A172 (cell line): ENCODE measurements at regions not wholly inside any gene's neighbourhood (a gene's known extent, or its start where the extent isn't known, plus 50 kb on each side); places are given as distances from the start of the nearest gene placed in this dataset.

Source experiments
- DNase-seq: peaks from one replicate; pipeline ENCODE4 v3.0.0-alpha.2; 2015; ENCODE audit warnings: low spot score

DNA sequence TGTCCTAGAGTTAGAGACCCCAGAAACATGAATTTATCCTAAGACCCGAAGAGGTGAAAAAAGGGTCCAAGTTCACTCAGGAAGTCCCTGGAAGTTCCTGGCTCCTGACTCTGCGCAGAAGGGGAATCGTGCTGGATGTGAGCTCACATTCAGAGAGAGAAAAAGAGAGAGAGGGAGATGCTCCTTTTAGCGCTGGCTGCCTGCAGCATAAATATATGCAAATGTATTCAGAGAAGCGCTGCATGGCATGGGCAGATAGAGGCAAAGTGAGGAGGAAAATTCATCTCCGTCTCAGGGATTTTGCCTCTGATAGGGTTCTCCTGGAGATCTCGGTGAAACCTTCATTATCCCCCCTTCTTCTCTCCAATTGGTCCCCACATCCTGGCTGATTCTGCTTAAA lies 517.2 kb downstream of the MN1 start:
- no peak for DNase-seq

DNA sequence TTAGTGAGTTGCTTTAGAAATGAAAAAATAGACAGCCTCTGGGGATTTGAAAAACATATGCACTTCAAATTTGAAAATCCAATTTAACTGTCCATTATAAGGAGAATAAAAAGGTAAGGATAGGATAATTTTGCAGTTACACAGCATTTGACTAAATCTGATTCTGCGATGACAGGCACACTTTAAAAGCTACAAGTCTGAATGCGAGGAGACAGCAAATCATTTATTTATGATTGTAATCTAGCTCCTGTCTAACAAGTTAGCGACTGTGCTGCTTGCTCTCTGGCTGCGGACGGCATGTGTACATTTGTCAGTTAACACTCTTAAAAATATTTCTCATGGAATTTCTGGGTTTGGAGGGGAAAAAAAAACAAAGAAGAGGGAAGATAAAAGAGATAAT lies 514.8 kb downstream of the MN1 start:
- no peak for DNase-seq

DNA sequence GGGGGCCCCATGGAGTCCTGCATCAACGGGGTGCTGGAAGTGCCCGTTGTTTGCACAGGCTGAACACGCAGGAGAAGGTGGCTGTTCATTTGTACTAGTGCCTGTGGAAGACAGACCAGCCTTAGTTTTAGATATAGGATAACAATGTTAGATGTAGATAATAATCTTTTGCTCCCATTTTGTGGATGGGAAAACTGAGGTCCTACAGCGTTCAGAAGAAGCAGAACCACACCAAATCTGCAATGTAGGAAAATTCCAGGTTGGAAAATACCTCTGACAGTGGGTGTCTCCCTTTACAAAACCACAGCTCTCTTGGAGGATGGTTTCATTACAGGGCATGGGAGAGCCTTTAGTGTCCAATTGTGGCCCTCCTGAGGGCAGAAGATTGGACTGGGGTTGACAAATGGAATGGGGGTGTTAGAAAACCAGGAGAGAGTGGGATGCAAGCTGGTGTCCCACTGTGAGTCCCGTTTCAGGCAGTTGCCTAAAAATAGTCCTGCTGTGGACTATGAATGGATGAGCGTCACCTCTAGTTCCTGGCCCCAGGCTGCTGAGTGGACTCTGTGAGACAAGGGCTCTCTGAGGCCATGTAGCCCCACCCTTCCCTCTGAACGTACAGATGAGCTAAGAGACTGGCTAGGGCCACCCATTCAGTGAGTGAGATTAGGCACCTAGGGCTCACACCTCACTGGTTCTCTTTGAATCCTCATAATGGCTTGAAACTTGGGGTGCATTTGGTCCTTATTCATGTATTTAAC lies 508.8 kb downstream of the MN1 start:
- no peak for DNase-seq

DNA sequence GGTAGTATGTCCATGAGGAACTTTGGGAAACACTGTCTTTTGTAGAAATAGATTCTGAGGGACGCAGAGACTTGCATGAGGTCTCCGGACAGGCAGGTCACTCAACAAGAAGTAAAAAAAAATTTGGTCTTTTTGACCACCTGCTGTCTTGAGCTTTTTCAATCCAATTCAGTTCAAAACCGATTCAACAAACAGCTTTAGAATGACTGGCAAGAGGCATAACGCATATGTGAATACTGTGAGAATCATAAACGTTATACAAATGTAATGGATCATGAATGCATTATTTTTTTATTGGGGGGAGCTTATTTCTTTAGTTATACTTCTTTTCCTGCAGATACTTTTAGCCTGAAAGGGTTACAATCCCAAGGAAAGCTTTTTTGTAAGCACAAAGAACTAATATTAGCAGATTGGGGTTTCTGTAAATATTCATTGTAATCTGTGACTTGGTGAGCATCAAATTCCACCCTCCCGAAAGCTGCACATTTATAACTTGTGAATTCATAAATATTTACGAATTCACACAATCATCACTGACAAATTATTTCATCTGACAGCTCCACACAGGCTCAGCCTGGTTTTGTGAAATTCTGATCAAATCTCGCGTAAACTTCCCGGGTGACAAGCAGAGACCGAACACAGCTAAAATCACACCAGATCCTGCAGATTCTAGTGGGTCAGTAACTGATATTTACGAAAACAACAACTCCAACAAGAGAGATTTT lies 507.7 kb downstream of the MN1 start:
- DNase-seq: no peak

DNA sequence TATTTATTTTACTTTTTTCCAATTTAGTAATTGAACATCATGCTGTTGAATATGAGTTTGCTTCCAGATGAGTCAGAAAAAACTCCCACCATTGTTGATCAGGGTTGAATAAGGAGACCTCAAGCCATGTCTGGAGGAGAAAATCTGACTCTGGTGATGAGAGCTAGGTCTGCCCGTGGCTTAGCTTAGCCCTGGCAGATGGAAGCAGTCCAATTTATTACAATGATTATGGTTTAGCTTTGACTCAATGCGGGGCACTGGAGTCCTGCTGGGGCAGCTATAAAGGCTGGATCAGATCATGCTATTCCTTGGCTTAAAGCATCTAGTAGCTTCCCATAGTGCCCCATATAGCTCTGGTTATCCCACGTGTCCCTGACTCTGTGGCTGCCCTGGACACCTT lies 506.5 kb downstream of the MN1 start:
- DNase-seq: no peak

DNA sequence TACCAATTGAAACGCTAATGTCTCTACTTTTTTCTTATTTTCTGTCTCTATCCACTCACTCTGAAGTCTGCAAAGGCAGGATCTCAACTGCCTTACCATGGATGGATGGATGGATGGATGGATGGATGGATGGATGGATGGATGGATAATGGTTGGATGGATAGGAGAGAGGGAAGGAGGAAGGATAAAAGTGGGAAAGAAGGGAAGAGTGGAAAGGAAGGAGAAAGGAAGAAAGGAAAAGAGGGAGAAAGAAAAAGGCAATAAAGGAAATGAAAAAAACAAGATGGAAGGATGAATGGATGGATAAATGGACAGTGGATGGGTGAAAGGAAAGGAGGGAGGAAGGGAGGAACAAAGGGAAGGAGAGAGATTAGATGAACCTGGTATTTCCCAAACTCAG lies 506.0 kb downstream of the MN1 start:
- DNase-seq: no peak

DNA sequence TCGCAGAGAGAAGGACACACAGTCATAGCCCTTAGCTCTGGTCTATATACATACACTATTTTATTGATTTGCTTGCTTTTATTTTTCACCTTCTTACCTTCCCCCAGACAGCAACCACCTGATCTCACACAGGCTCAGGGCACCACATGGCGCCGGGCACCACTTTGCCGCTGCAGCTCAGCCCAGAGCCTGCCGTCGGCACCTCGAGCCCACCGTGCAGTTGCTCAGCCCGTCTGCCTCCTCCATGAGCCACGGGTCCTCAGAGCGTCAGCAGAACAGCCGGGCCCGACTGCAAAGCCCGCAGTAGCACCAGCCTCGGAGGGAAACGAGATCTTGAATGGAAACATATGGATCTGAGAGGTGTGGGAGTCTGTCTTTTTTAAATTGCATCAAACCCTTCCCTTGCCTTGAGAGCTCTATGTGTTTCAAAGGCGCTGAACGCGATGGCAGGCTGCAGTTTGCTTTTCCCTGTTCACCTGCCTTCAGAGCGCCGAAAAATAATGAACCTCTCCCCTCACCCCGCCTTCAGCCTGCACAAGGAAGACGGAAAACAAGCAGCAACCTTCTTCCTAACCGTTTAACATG lies 505.4 kb downstream of the MN1 start:
- no peak for DNase-seq

DNA sequence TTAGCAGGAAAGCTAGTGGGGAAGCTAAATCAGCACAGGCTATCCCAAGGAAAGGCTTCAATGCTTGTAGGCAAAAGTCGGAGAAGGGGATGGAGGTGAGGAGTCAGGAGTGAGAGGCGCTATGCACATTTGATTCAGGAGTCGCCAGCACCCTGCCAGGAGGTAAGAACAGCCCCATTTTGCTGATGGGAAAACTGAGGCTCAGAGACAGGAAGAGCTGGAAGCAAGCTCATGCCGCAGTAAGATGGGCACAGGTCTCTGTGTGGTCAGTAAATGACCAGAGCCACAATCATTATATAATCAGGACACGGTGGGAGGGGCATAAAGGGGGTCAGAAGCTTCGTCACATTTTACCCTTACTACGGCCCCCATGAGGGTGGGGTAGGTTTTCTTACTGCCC lies 504.4 kb downstream of the MN1 start:
- DNase-seq: no peak

DNA sequence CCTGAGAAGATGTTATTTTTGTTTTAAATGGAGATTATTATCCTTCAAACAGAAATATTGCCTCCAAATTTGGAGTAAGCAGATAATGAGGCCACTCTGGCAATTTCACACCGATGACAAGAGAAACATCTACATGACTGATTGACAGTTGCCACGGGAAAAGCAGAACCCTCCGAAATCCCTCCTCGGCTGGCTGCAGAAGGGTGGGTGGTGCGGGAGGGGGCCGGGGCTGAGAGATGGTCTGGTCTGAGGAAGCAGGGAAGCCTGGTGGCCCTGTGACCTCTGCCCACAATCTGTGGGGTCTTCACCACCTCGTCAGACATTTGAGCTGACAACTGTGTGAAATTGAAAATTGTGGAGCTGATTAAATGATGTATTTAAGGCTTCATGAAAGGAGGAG lies 503.2 kb downstream of the MN1 start:
- DNase-seq: no peak

DNA sequence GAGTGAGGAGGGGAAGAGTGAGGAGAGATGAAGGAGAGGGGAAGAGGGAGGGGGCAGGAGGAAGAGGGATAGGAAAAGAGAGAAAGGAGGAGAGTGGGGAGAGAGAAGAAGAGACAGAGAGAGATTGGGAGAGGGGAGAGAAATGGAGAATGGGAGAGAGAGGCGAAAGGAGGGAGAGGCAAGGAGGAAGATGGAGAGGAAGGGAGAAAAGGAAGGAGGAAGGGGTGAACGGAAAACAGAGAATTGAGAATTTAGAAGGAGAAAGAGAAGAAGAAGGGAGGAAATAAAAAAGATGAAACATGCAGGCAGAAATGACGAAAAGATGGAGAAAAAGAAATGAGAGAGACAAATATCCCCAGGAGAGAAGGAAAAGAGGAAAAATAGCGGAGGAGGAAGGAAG lies 502.8 kb downstream of the MN1 start:
- DNase-seq: no peak

DNA sequence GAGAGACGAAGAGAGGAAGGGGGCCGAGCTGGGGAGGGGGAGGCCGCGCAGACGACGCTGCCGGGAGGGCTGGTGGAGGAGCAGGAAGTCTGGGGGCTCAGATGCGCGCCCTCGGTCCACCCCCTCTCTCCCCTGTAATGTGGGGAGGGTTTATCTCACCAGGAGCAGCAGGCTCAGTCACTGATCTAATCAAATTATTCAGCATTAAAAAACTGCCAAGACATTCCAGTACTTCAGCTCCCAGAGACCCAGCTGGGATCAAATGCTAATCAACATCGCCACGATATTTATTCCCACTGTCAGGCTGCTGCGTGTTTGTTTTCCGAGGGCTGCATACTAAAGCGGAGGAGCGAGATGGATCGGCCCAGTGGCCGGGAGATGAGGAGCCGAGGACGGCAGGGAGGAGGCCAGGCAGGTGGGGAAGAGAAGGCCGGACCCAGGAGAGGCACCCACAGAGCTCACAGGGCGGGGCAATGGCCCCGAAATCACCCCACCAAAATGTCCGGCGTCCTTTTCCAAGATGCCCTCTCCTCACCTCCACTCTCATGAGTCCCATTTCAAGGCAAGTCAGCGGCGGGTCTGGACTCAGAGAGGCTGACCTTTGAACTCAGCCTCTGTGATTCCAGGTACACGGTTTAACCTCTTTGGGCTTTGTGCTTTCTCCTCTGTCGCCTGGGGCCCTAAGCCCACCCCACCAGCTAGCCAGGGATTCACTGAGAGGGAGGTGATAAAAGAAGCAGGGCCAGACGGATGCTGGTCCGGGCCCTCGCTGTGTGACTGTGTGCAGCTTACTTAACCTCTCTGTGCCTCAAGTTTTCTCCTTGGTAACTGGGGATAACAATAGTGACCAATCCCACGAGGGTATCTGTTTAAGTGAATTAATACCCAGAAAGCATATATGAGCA lies 502.1 kb downstream of the MN1 start:
- DNase-seq: no peak

DNA sequence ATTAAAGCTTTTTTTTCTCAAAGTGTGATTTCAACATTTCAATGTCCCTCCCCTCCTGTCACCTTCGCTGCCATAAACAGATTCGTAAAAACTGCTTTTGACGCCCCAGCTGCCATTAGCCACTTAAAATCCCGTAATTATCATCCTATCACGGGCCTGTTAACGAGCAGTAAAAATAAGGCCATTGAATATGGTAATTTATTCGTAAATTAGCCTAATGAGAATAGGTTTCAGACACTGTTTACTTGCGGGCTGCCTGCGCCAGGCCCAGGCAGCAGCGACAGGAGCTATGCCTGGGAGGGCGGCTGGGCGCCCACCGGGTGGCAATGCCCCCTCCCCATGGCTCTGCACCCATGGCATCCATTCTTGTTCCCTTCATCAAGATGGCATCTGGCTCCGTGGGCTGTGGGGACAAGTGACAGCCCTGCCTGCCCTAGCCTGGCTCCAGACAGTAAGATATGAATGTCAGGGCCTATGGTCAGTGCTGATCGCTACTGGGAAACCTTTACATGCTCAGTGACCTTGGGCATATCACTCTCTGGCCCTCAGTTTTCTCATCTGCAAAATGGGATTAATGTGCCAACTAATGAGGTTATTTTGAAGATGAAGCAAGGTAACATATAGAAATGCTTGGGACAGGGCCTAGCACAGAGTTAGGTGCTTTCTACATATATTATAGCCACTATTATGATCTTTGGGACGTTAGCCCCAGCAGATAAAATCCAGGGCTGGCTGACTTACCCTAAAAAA lies 500.8 kb downstream of the MN1 start:
- no peak for DNase-seq

DNA sequence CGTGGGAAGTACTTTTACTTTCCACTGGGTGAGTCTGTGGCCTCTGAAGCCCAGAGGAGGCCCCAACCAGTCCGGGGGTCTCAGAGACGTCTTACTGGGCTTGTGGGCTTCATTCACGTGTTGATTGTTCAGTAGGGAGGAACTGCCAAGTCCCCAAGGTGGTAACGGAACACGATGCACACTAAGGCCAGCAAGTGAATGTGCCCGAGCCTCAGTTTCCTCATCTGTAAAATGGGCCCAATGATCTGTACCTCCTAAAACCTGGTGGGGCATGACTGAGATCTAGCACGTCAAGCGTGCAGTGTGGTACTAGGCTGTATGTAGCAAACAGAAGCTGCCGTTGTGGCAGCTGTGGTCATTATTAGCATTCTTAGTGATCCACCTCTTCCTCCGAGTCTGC lies 499.1 kb downstream of the MN1 start:
- no peak for DNase-seq

DNA sequence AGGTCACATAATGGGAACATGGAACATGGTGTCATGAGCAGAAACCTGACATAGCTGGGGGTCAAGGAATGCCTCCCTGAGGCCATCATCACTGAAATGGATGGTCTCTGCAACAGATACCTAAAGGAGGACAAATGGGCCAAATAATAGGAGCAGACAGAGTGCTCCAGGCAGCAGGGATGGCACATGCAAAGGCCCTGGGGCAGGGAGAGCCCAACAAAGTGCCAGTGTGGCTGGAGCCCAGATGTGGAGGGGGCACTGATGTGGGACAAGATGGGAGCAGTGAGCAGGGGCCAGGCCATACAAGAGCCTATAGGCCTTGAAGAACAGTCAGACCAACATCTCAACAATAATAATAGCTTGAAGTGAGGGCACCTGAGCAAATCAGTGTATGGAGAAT lies 497.8 kb downstream of the MN1 start:
- DNase-seq: no peak

DNA sequence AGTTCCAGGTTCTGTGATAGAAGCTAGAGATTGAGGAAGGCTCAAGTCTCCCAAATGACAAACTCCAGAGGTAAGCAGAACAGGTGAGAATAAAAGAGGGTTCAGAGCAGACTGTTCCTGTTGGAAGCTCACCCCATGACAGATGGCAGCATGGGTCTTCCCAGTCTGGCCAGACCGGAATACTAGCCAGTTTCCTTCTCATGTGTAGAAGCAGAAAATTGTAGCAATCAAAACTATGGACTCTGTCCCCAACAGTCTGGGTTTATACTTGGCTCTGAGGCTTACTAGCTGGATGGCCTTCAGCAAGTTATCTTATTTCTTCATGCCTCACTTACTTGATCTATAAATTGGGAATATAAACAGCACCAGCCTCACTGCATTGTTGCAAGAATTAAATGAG lies 494.8 kb downstream of the MN1 start:
- no peak for DNase-seq

DNA sequence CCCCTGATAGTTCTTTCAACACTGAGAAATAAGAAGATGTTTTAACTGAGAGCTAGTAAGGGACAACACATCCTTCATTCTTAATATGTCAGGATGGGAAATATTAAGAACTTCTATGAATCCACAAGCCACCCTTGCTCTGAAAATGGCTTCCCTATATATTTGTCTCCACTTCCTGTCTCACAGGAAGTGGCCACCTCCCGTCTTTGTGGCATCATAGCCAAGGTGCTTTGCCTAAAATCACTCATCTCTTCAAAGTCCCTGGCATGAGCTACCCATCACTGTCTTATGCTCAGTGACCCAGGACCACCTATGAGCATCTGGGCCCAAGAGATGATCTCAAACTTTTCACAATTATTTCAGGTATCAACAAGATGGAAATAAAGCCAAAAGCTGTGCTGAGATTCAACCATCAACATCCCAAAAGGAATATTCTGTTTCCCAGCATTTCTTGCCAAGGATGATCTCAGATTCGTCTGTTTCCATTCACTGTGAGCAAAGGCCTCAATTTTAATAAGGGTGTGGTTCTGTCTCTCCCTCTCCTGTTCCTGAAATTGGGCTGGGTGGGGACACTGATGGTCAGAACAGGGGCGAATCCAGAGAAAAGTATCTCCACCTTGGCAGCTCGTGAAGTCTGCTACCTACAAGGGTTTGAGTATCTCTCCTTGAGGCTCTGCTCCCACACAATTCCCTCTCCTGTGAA lies 493.9 kb downstream of the MN1 start:
- DNase-seq: no peak

DNA sequence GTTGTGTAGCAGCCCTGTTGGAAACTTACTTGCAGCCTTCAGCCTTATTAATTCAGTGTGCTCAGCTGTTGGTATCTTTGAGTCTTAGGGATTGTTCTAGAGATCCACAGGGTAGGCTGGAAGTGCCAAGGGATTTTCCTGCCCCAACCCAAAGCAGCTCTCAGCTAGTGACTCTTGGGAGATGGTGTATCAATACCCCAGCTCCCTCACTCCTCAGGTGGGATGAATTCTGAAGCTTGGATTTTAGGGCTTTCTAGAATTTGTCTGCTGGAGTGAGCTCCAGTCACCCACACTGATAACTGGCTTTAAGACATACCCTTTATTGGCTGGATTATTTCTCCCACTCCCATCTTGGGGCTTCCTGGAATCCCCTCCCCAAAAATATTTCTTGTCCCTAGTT lies 493.0 kb downstream of the MN1 start:
- DNase-seq: no peak

DNA sequence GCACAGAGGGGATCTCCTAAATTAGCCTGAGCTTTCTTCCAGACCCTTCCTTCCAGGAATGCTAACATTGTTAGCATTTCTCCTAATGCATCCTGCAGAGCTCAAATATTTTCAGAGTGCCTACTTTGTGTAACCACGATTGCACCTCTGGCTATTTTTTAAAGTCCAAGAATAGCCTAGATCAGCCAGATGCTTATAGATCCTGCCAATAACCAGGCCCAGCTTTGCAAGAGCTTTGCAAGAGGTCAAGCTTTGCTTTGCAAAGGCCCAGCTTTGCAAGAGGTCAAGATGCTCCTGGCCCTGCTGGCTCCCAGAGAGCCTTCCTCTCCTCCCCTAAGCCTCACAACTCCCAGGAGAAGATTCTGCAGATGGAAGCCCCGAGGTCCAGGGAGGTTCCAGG lies 491.9 kb downstream of the MN1 start:
- DNase-seq: no peak

DNA sequence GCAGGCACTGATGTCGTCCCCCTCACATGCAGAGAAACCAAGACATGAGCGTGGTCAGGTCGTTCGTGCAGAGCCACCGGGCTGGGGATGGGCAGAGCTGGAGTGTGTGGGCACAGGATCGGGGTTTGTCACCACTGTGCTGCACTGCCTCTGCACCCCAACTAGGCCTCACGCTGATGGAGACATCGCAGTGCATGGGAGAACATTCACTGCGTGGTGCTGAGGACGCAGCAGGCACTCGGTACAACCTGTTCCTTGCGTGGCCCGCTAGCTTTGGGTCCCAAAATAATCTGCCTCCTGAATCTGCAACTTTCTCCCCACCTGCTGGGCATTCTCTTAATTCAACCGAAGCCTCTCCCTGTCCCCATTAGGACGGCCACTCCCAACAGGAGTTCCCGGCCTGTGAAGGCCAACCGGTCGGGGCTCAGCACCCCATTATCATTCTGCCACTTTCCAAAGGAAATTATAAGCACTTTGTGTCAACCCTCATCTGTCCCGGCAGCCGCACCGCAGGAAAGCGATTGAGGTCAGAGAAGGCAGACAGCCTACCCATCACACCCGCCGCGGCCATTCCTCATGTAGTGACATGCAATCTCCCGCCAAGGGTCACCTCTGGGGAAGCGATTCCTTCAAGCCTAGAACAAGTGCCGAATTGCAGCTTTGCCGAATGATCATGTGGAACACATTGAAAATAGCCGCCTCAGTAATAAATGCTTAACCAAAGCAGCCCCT lies 490.4 kb downstream of the MN1 start:
- DNase-seq: no peak
